ENCODE measurements at regions not wholly inside any gene's neighbourhood (a gene's known extent, or its start where the extent isn't known, plus 50 kb on each side); places are given as distances from the start of the nearest gene placed in this dataset.

GRCh38 chr14:71415404-71415690, 508.1 kb downstream of the PCNX1 start:
- TF ChIP-seq CTCF (conservative IDR thresholded peaks at IDR 0.05; ENCODE audit: low read length) (no peak), EZH2phosphoT487 (IDR thresholded peaks at IDR 0.05; ENCODE audit: borderline replicate concordance, low read depth, low read length) (no peak)
